RPMI8226 (cell line): ENCODE measurements at regions not wholly inside any gene's neighbourhood (a gene's known extent, or its start where the extent isn't known, plus 50 kb on each side); places are given as distances from the start of the nearest gene placed in this dataset.
"Not testable (repeated sequence)": the region's sequence is repeated elsewhere in the genome, so short reads cannot be mapped to it uniquely, and the experiment has no call there.

Source experiments
- DNase-seq: peaks from one replicate; pipeline ENCODE4 v3.0.0-alpha.2; 2015

GRCh38 chr1:146630302-146630701 lies 307.8 kb upstream of the NBPF12 start:
- DNase-seq: not testable (repeated sequence)

GRCh38 chr1:146618582-146618981 lies 319.5 kb upstream of the NBPF12 start:
- DNase-seq: not testable (repeated sequence)

DNA sequence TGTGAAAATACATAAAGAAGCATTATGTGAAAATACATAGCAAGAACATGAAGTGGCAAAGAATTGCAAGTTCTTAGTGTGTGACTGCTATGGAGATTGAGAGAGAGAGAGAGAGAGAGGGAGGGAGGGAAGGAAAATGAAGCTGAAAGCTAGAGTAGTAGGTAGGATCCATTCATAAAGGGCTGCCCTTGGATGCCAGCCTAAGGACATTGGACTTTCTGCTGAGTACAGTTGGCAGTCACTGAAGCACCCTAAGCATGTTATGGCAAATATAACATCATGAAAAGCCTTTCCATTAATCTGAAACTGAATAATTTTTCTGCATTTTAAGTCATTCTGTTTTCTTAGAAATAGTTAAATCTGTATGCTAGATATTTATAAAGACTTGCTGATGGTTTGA lies 333.4 kb upstream of the NBPF12 start:
- DNase-seq: not testable (repeated sequence)

- DNase-seq: not testable (repeated sequence)
Observed at GRCh38 chr1:146600720-146601307, 337.3 kb upstream of the NBPF12 start.

- not testable (repeated sequence) for DNase-seq
Observed at GRCh38 chr1:146599906-146600305, 338.2 kb upstream of the NBPF12 start.

DNA sequence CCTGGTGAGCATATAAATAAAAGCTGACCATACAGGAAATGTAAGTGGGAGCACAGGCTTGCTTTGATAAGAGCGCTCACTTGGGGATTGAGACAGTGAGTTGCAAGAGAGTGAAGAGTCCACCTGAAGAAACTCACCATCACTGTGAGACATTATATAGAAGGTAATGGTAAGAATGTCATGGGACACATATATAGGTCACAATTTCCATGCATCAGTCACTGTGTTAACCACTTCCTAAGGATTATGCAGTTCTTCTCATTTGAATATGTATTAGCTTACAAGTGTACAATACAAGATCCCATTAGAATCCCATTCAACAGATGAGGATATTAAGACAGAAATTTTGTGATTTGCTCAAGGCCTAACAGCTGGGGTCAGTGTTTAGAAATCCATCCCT lies 352.4 kb upstream of the NOTCH2NLA start:
- not testable (repeated sequence) for DNase-seq

- DNase-seq: not testable (repeated sequence)
Observed at GRCh38 chr1:146567541-146567940, 338.7 kb upstream of the NOTCH2NLA start.

DNA sequence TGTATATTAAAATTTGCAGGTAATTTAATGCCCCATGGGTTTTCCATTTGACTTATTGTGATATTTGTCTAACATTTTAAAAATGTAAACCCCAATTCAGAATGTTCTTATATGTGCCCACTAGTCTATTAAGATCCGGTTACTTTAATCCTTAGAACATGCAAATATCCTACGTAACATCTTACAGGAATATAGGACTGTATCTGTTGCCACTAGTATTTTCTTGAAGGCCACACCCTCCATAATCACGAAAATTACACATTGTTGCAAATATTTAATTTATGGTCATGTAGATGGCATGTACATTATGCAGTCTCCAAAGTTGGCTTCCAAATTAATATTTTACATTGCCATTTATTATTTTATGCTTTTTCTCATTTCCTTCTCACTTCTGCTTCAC lies 329.2 kb upstream of the NOTCH2NLA start:
- DNase-seq: not testable (repeated sequence)

DNA sequence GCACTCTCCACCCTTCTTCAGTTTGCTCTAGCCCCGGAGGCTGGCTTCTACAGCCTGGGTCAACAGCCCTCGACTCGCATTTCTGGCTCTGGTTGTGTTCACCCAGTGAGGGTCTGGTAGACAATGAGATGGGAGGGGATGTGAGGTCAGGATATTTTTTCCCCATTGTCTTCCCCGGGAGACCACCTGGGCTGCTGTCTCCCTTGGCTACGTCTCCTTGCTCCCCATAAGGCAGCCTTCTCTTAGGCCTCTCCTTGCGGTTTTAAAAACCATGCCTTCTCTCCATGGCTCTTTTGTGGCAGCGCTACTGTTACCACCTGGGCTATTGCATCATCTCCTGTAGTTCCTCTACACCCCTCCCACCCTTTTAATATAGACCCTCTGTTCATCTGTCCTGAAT lies 327.6 kb upstream of the NOTCH2NLA start:
- DNase-seq: not testable (repeated sequence)

DNA sequence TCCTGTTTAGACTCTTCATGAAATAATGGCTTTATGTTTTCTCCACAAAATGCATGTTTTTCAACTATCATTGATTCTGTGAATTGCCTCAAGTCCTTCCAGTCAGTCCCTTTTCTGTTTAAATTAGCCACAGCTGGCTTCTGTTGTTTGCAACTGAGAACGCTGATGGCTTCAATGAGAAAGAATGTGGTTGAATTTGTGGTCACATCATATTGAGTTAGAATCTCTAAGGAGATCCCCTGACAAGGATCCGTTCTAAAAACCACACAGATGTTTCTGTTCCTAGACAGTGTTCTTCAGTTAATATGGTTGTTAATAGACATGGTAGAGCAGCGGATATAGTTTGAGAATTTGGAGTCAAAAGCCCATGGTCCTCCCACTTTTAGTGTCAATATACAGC lies 323.6 kb upstream of the NOTCH2NLA start:
- not testable (repeated sequence) for DNase-seq

DNA sequence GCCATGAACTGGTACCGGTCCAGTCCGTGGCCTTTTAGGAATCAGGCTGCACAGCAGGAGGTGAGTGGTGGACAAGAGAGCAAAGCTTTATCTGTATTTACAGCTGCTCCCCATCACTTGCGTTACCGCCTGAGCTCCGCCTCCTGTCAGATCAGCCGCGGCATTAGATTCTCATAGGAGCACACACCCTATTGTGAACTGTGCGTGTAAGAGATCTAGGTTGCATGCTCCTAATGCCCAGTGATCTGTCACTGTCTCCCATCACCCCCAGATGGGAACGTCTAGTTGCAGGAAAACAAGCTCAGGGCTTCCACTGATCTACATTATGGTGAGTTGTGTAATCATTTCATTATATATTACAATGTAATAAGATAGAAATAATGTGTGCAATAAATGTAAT lies 319.9 kb upstream of the NOTCH2NLA start:
- DNase-seq: not testable (repeated sequence)

DNA sequence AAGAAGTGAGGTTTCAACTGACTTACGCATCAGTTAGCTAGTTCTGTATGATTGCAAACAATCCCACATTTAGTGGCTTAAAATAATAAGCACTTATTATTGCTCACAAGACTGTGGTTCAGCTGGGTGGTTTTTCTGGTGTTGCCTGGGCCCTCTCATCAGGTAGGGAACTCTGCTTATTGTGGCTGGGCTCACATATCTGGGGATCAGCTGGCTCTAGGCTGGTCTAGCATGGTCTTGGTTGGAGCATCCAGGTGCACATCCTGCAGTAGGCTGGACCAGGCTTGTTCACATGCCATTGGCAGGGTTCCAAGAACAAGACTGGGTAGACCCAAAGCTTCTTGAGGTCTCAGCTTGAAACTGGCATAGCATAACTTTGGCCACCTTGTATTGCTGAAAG lies 317.4 kb upstream of the NOTCH2NLA start:
- not testable (repeated sequence) for DNase-seq

GRCh38 chr1:146537775-146538373 lies 309.1 kb upstream of the NOTCH2NLA start:
- not testable (repeated sequence) for DNase-seq

DNA sequence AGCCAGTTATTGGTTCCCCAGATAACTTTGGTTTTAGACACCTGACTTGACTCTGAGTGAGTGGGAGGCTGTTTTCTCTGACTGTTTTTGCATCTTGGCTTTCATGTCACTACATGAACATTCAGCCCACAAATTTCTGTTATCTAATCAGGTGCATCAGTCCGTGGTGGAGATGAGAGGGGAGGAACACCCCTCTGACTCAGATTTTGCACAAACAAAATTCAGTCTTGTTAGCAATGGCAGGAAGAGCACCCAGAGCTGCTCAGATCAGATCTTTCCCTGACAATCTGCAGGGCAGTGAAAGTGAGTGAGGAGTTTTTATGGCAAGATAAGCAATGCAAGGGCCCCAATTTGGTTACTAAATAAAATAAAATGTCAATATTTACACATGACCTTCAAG lies 307.2 kb upstream of the NOTCH2NLA start:
- not testable (repeated sequence) for DNase-seq

GRCh38 chr1:146535575-146535974 lies 306.8 kb upstream of the NOTCH2NLA start:
- not testable (repeated sequence) for DNase-seq

- DNase-seq: not testable (repeated sequence)
Observed at GRCh38 chr1:146530958-146531357, 302.1 kb upstream of the NOTCH2NLA start.

DNA sequence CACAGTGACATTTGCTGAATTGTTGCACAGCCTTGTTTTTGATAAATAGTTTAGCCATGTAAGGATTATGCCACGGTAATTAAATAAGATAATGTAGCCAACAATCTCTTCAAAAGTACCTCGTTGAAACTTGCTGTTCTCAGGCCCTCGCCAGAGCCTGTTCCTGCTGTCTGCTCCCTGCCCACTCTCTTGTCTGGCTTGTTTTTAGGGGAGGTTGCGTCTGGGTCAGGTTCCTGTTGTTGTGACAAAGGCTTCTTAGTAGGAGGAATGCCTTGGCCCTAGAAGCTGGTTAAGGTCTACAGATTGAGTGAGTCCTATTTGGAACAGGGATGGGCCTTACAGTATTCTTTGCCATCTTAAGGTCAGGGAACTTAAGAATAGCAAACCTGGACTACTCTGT lies 294.0 kb upstream of the NOTCH2NLA start:
- DNase-seq: not testable (repeated sequence)

DNA sequence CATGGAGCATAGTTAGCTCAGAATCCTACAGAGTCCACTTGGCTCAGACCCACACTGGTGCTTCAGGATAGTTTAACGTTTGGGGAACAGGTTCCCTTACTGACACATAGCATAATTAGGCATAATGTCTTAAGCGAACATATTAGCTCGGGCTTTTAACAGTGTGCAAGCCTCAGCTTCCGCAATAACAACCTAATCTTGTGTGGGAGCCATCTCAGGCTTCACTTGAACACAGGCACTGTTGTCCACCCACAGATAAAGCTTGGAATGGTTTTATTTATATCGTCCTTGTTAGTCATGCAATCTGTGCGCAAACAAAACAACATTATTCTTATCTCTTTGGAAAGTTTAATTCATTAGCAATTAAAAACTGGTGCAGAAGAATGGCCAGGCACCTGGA lies 293.5 kb upstream of the NOTCH2NLA start:
- DNase-seq: not testable (repeated sequence)

GRCh38 chr1:146521804-146522203 lies 293.0 kb upstream of the NOTCH2NLA start:
- DNase-seq: not testable (repeated sequence)

DNA sequence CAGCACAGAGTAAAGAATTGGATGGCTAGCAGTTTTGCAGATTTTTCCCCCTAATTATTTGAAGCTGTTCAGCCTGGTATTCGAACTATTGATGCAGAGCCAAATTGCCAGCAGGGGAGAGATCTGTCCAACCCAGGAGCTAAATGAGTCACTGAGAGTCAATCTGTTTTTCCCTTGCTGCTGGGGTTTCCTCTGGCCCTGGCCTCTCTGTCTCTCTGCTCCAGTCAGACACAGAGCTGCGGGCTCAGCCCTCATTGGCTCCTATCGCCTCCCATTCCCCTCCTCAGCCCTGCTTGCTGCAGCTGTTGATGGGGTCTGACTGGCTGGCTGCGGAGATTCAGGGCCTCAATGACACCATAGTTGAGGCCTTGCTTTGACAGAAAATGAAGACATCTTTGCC lies 284.9 kb upstream of the NOTCH2NLA start:
- DNase-seq: not testable (repeated sequence)

DNA sequence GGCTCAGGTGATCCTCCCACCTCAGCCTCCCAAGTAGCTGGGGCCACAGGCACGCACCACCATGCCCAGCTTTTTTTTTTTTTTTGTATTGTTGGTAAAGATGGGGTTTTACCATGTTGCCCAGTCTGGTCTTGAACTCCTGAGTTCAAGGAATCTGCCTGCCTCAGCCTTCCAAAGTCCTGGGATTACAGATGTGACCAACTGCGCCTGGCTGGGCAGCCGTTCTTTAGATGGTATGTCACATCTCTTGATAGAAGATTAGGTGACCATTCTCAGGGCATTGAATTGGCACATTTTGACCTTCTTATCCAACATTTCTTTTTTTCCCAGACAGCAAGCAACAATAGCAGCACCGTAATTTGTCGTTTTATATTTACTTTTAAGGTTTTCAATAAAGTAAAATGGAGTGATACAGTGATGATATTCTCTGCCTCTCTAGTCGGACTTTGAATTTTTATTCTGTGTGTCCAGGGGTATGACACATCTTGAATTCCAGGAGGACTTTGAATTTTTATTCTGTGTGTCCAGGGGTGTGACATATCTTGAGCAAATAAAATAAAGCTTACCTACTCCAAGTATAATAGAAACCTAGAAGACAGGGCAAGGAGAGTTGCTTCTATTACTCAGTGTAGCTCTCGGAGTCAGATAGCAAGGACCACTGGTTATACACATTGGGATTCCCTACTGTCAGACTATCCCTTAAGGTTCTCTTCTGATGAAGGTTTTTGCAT lies 282.4 kb upstream of the NOTCH2NLA start:
- DNase-seq: not testable (repeated sequence)

DNA sequence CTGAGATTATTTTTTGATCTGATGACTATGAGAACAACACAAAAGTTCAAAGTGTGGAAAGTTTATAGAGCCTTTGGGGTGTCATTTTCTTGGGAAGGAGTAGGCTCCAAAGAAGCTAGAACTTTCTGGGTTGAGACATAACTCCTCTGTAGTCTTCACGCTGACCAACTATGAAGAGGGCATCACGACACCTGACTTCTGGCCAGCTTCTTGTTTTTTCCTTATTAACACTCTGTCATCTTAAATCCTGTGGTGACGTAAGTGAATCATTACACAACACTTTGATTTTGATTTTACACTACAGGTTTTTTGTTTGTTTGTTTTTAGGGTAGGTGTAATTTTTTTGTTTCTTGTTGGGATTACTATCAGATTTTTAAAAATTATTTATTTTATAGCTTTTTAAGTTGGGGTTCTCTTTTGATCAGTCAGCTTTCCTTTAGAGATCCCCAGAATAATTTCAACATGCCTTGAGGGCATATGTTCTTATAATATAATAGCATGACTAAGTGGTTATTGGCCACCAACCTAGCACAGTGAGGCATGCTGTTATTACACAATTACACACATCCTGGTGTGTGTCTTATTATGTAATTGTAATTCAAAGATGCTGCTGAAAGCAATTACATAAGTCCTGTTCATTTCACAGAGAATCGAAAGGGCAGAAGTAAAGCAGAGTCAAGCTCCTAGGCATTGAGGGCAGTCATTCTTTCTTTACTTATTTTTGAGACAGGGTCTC lies 281.6 kb upstream of the NOTCH2NLA start:
- DNase-seq: not testable (repeated sequence)

- DNase-seq: not testable (repeated sequence)
Observed at GRCh38 chr1:146504121-146504520, 275.3 kb upstream of the NOTCH2NLA start.
